ENCODE measurements at regions not wholly inside any gene's neighbourhood (a gene's known extent, or its start where the extent isn't known, plus 50 kb on each side); places are given as distances from the start of the nearest gene placed in this dataset.
"Not testable (repeated sequence)": the region's sequence is repeated elsewhere in the genome, so short reads cannot be mapped to it uniquely, and the experiment has no call there.

DNA sequence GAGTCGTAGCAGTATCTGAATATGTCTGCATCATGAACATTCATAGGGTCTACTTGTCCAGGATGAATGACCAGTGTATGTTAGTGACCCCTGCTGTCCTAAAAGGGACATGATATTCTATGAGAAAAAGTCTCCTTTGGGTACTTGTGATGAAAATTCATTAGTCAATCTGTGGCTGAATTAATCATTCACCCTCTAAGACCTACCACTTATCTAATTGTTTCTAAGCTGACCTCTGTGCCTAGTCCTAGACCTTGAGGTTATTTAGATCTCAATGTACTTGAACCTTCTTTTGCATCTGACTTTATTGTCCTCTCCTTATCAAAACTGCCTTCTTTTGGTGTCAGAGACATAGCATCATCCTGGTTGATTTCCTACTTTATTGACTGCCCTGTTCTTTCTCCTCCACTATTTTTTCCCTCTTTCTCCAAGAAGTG is 799.3 kb downstream of the DIPK2A start:
- no peak for DNase-seq

GRCh38 chr3:144771381-144771870 is 799.8 kb downstream of the DIPK2A start:
- no peak for DNase-seq

DNA sequence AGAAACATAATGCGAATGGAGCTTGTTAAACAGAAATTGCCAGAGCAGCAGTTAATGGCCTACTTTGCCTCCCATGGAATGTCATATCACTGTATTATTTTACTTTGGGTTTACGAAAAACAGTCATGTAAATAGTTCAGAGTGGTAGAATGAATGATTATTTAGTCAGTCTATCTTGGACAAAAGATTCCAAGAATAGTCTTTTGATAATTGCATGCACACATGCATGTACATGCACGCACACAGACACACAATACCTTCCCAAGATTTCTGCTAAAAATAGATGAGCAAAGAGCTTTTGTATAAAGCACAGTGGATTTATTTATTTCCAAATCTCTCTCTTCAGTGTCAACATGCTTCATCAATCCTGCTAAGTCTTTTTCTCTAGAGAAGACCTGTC is 800.7 kb downstream of the DIPK2A start:
- no peak for DNase-seq

DNA sequence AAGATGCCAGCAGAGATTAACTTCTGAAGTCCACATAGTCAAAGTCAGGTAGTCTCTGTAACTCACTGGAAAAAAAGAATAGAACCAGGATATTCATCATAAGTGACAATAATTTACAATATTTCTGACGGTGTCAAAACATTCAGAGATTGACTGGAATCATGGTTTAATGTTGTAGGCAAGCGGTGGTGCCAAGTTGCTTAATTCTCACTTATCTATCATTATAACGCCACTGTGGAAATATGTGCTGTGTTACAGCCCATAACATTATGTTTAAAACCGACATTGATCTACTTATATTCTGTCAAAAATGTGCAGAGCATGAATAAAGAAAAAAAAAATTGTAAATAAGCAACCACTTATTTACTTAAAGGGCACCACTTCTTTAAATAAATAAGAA is 801.7 kb downstream of the DIPK2A start:
- DNase-seq: no peak

DNA sequence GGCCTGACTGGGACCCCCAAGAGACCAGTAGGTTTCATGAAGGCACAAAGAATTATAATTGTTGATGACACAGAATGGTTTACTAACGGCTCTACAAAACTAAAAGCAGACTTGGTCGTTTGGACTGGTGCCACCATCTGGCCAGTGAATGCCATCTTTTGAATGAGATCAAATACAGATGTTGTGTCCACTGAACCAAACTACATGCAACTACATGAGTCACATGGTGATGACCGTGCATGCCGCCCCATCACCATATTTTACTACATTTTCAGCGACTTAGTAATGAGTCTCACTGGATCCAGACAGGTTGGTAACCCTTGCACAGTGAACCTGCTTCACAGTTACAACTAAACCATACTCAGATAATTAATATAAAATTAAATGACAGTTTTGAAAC is 803.3 kb downstream of the DIPK2A start:
- no peak for DNase-seq

- DNase-seq: no peak
These were observed 803.9 kb downstream of the DIPK2A start for GRCh38 chr3:144775551-144775950.

GRCh38 chr3:144777906-144778305 is 806.3 kb downstream of the DIPK2A start:
- DNase-seq: no peak

DNA sequence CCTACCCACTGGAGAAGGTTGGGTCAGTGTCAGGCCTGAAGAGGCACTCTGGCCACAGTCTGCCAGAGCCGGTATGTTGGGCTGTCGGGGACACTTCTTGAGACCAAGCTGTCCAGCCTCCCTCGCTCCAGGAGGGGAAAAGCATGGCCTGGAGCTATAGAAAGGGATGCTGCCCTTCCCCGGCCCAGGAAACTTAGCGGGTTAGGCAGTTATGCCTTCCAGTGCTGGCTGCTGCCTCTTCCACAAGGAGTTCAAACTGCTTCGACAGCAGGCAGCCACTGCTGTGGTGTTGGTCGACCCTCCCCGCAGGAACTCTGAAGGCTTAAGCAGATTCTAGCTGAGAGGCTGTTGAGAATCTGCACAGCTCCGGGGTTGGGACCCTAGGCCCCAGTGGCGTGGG is 819.4 kb downstream of the DIPK2A start:
- DNase-seq: no peak

DNA sequence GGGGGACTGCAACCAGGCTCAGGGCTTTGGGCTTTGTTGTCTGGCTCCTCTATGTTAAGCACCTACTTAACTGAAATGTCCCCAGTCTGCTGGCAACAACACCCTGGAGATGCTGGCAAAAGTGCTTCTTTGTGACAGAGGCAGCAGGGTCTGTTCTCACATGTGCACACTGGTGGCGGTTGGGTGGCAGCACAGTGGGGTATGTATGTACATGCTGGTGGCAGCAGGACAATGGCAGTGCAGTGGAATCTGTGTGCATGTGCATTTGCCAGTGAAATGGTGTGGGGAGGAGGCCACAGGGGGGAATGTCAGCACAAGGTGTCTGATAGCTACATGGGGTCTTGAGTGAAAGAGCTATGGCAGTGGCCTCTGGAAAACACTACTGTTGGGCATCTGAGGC is 830.3 kb downstream of the DIPK2A start:
- no peak for DNase-seq

DNA sequence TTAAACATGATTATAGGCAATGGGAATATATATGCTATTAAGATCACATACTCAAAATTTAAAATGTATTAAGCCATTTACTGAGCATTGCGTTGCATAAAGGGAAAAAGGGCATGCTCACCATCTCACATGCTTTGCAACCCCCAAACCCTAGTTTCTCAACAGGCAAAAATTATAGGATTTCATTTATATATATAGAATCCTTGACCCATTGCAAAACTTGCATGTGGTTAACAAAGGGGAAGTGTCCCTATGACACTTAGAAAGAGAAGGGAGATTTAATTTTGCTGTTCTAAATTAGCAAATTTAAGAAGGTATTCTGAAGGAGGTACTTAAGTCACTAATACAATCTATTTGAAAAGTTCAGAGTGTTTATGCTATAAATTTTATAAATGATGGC is 837.8 kb downstream of the DIPK2A start:
- DNase-seq: no peak

- DNase-seq: no peak
These were observed 838.5 kb downstream of the DIPK2A start for GRCh38 chr3:144810160-144810559.

- DNase-seq: no peak
These were observed 844.0 kb downstream of the DIPK2A start for GRCh38 chr3:144815655-144816054.

DNA sequence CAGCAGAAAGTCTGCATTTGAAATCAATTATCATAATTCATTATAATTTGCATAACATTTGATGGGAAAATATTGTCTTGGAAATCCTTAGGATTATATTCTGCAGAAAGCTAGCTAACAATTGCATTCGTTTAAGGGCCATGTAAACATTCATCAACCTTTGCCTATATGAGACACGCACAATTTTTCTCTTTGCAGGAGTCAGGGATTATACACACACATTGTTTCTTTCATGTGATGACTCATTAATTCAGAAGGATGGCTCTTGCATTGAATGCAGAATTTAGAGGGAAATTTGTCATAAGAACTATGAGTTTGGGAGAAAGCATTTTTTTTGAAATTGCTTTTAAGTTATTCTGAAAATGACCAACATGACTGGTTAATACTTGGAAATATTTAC is 844.7 kb downstream of the DIPK2A start:
- no peak for DNase-seq

DNA sequence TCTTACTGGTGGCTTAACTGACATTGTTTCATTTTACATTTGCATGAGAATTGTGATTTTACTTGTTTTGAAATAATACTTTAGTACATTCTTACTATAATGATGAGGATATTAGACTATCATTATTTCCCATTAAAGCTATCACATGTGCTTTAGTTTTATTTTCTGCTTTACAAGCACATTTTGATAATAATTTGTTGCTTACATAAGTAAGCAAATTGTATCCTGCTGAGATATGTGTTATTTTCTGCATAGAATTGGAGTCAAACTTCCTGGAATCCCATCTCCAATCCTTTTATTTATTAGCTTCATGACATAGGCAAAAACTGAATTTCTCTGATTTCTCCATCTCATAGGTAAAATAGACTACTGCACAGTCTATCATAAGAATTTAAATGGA is 847.4 kb downstream of the DIPK2A start:
- DNase-seq: no peak

- not testable (repeated sequence) for DNase-seq
These were observed 848.6 kb downstream of the DIPK2A start for GRCh38 chr3:144820232-144820631.

DNA sequence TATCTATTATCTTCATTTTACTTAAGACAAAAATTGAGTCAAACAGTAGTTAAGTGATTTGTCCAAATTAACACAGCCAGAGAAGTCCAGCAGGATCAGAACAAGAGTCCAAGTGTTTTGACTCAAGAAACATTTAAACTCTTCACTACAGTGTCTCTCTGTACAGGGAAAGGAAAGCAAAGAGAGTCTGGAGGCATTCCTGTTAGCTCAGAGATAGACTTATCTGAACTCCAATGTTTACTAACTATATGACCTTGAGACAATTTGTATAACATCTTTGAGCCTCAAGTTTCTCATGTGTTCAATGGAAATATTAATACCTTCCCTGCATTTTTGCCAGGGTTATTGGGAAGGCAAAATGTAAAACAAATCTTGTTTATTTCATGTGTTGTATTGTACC is 849.1 kb downstream of the DIPK2A start:
- DNase-seq: no peak

DNA sequence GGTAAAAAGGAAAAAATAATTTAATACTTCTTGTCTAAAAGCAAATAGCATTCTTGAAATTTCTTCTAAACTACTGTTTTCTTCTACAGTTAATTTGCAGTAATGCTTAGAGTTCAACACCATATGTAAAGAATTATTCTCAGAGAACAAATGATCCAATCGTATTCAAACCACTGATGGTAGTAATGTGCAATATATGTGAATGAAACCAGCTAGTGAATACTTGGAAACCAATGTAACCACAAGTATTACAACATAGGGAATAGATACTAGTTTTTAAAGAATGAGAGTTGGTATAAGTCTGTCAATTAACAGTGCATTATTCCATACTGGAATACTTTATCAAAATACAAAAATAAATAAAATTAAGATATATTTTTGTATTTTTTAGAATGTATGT is 850.0 kb downstream of the DIPK2A start:
- DNase-seq: no peak

DNA sequence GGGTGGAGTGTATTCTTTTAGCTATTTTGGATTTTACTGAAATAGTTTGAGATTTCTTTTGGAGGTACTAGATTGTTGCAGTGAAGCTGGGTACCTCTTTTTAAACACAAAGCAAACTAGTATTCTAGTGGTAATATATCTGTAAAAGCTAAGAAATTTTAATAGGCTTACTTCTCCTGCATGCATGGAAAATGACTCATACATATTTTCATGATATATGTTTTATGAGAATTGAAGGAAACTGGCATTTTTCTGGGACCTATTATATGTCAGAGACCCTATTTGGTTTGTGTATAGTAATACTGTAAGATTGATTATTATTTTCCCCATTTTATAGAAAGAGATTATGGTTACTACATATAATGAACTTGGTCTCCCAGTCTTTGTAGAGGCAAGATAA is 851.0 kb downstream of the DIPK2A start:
- no peak for DNase-seq

- DNase-seq: no peak
These were observed 860.5 kb downstream of the DIPK2A start for GRCh38 chr3:144831955-144832716.

GRCh38 chr3:144839991-144840390 is 868.4 kb downstream of the DIPK2A start:
- no peak for DNase-seq

- DNase-seq: no peak
These were observed 869.2 kb downstream of the DIPK2A start for GRCh38 chr3:144840866-144841265.

- no peak for DNase-seq
These were observed 871.5 kb downstream of the DIPK2A start for GRCh38 chr3:144843099-144843498.

- DNase-seq: no peak
These were observed 881.4 kb downstream of the DIPK2A start for GRCh38 chr3:144852999-144853398.

DNA sequence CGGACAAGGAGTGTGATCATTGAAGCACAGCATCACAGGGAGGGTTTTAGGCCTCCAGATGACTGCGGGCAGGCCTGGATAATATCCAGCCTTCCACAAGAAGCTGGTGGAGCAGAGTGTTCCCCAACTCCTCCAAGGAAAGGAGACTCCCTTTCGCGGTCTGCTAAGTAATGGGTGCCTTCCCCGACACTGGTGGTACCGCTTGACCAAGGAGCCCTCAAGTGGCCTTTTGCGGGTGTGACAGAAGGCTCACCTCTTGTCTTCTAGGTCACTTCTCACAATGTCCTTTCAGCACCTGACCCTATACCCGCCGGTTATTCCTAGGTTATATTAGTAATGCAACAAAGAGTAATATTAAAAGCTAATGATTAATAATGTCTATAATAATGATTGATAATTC is 882.4 kb downstream of the DIPK2A start:
- not testable (repeated sequence) for DNase-seq

GRCh38 chr3:144859161-144859560 is 887.5 kb downstream of the DIPK2A start:
- no peak for DNase-seq
